ENCODE measurements at regions not wholly inside any gene's neighbourhood (a gene's known extent, or its start where the extent isn't known, plus 50 kb on each side); places are given as distances from the start of the nearest gene placed in this dataset.

- TF ChIP-seq CTCF (IDR thresholded peaks at IDR 0.05) = no peak
- no peak for TF ChIP-seq POLR2A (IDR thresholded peaks at IDR 0.05)
- no peak for TF ChIP-seq POLR2AphosphoS5 (IDR thresholded peaks at IDR 0.05)
- no peak overlapping the region for H3K4me3 ChIP-seq
- H3K27ac ChIP-seq = no peak overlapping the region
- no peaks in the 10 kb centered on the region for H3K9me3 ChIP-seq
- H3K4me1 ChIP-seq (replicated peaks) = no peaks in the 10 kb centered on the region
- DNase-seq (ENCODE audit: low spot score) = no peak
- intact Hi-C loops (cut with DNase I) = no loop called here
- no peaks in the 10 kb centered on the region for H3K27me3 ChIP-seq (replicated peaks; ENCODE audit: insufficient read depth)
- no peaks in the 10 kb centered on the region for H3K36me3 ChIP-seq
Observed at GRCh38 chr3:88784925-88785324, 322.5 kb upstream of the EPHA3 start.

DNA sequence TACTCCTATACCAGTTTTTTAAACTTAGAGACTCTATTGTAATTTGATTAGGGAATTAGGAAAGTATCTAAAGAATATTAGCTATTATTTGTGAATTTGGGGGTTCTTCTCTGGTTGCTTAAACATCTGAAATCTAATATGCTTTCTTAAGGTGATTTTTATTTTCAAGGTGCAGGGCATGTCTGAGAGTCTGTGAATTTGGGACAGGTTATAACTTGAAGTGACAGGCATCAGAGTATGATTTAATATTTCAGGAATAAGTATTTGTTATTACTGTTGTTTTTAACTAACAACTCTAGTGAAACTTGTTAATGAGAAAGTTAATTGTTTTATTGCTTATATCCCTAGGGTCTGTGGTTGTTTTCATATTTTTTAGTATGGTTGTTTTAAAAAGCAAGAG, 321.6 kb upstream of the EPHA3 start:
- no peak overlapping the region for H3K27ac ChIP-seq
- TF ChIP-seq POLR2AphosphoS5 (IDR thresholded peaks at IDR 0.05) = no peak
- no peak for TF ChIP-seq CTCF (IDR thresholded peaks at IDR 0.05)
- TF ChIP-seq POLR2A (IDR thresholded peaks at IDR 0.05) = no peak
- no peaks in the 10 kb centered on the region for H3K4me1 ChIP-seq (replicated peaks)
- DNase-seq (ENCODE audit: low spot score) = no peak
- intact Hi-C loops (cut with DNase I) = no loop called here
- H3K36me3 ChIP-seq = no peaks in the 10 kb centered on the region
- no peaks in the 10 kb centered on the region for H3K9me3 ChIP-seq
- H3K27me3 ChIP-seq (replicated peaks; ENCODE audit: insufficient read depth) = no peaks in the 10 kb centered on the region
- no peak overlapping the region for H3K4me3 ChIP-seq

DNA sequence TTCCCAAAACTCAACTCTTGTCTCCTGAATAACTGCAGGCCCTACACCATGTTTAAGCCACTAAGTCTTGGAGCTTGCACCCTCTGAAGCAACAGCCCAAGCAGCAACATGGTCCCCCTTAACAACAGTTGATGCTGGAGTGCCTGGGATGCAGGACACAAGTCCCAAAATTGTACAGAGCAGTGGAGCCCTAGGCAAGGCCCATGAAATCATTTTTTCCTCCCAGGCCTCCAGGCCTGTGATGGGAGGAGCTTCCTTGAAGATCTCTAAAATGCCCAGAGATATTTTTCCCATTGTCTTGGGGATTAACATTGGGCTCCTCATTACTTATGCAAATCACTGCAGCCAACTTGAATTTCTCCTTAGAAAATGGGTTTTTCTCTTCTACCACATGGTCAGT, 311.9 kb upstream of the EPHA3 start:
- Histone ChIP-seq H3K4me1 (replicated peaks) (no peaks in the 10 kb centered on the region), H3K36me3 (no peaks in the 10 kb centered on the region), H3K4me3 (no peak overlapping the region), H3K27ac (no peak overlapping the region), H3K9me3 (no peaks in the 10 kb centered on the region), H3K27me3 (replicated peaks; ENCODE audit: insufficient read depth) (no peaks in the 10 kb centered on the region)
- intact Hi-C loops (cut with DNase I) = no loop called here
- no peak for TF ChIP-seq CTCF (IDR thresholded peaks at IDR 0.05)
- TF ChIP-seq POLR2AphosphoS5 (IDR thresholded peaks at IDR 0.05) = no peak
- no peak for TF ChIP-seq POLR2A (IDR thresholded peaks at IDR 0.05)
- no peak for DNase-seq (ENCODE audit: low spot score)

- Histone ChIP-seq H3K4me3 (no peak overlapping the region), H3K36me3 (no peaks in the 10 kb centered on the region), H3K4me1 (replicated peaks) (no peaks in the 10 kb centered on the region), H3K9me3 (no peaks in the 10 kb centered on the region), H3K27me3 (replicated peaks; ENCODE audit: insufficient read depth) (no peaks in the 10 kb centered on the region), H3K27ac (no peak overlapping the region)
- 41% methylated on average over 3 of the region's 3 CpGs for WGBS
- intact Hi-C loops (cut with DNase I) = no loop called here
- no peak for TF ChIP-seq POLR2A (IDR thresholded peaks at IDR 0.05)
- DNase-seq (ENCODE audit: low spot score) = no peak
Observed at GRCh38 chr3:88807491-88808105, 299.8 kb upstream of the EPHA3 start.

GRCh38 chr3:88809993-88810392, 297.4 kb upstream of the EPHA3 start:
- intact Hi-C loops (cut with DNase I) = no loop called here
- 8% methylated on average over 2 of the region's 2 CpGs for WGBS
- no peaks in the 10 kb centered on the region for H3K4me1 ChIP-seq (replicated peaks)
- no peaks in the 10 kb centered on the region for H3K27me3 ChIP-seq (replicated peaks; ENCODE audit: insufficient read depth)
- TF ChIP-seq POLR2AphosphoS5 (IDR thresholded peaks at IDR 0.05) (no peak), CTCF (IDR thresholded peaks at IDR 0.05) (no peak), POLR2A (IDR thresholded peaks at IDR 0.05) (no peak)
- no peaks in the 10 kb centered on the region for H3K9me3 ChIP-seq
- no peaks in the 10 kb centered on the region for H3K36me3 ChIP-seq
- no peak overlapping the region for H3K27ac ChIP-seq
- H3K4me3 ChIP-seq = no peak overlapping the region
- DNase-seq (ENCODE audit: low spot score) = no peak

All from prostate gland (tissue), 2 donors.